Upper lobe of right lung (tissue), 1 donor: ENCODE measurements at regions not wholly inside any gene's neighbourhood (a gene's known extent, or its start where the extent isn't known, plus 50 kb on each side); places are given as distances from the start of the nearest gene placed in this dataset.
A peak's percentile ranks its signal among the peaks of the same experiment; 100 is the strongest.
"Not testable (repeated sequence)": the region's sequence is repeated elsewhere in the genome, so short reads cannot be mapped to it uniquely, and the experiment has no call there.

Experiments used
- ATAC-seq: fragments of 200-7000 bp; cut with Tn5 transposase; one replicate; pipeline ENCODE4 v1.9.1; 2020; ENCODE audit warnings: mild to moderate bottlenecking, moderate library complexity
- DNase-seq: peaks from one replicate; pipeline ENCODE4 v3.0.0-alpha.2; 2020
- H3K27ac ChIP-seq: fragments of 200-600 bp; one replicate; pipeline ENCODE4 v1.8.0; 2022
- H3K27me3 ChIP-seq: fragments of 200-600 bp; one replicate; pipeline ENCODE4 v1.8.0; 2022; ENCODE audit warnings: mild to moderate bottlenecking
- H3K36me3 ChIP-seq: fragments of 200-600 bp; one replicate; pipeline ENCODE4 v1.8.0; 2022
- H3K4me1 ChIP-seq: fragments of 200-600 bp; one replicate; pipeline ENCODE4 v1.8.0; 2022
- H3K4me3 ChIP-seq: fragments of 200-600 bp; one replicate; pipeline ENCODE4 v1.8.0; 2022; ENCODE audit warnings: mild to moderate bottlenecking
- H3K9me3 ChIP-seq: fragments of 200-600 bp; one replicate; pipeline ENCODE4 v1.8.0; 2022
- intact Hi-C: fragments of 100-400 bp; cut with DNase I; formaldehyde crosslinking; loops from one replicate; pipeline ENCODE4 v1.11.0; 2022
- TF ChIP-seq, protein P1 (sequence below): fragments of 200-600 bp; IDR thresholded peaks from one replicate; pipeline ENCODE4 v1.8.0; 2022; ENCODE audit warnings: antibody characterized with exemption
- donor health status: DM: no; HTN: yes; CAD: no; lungs with severe emphysema.

GRCh38 chr7:76117306-76117991, 69.5 kb downstream of the MDH2 start:
- H3K4me1 ChIP-seq, ATAC-seq, H3K9me3 ChIP-seq, H3K4me3 ChIP-seq, DNase-seq, H3K36me3 ChIP-seq, H3K27ac ChIP-seq, intact Hi-C loops, H3K27me3 ChIP-seq: not testable (repeated sequence)

DNA sequence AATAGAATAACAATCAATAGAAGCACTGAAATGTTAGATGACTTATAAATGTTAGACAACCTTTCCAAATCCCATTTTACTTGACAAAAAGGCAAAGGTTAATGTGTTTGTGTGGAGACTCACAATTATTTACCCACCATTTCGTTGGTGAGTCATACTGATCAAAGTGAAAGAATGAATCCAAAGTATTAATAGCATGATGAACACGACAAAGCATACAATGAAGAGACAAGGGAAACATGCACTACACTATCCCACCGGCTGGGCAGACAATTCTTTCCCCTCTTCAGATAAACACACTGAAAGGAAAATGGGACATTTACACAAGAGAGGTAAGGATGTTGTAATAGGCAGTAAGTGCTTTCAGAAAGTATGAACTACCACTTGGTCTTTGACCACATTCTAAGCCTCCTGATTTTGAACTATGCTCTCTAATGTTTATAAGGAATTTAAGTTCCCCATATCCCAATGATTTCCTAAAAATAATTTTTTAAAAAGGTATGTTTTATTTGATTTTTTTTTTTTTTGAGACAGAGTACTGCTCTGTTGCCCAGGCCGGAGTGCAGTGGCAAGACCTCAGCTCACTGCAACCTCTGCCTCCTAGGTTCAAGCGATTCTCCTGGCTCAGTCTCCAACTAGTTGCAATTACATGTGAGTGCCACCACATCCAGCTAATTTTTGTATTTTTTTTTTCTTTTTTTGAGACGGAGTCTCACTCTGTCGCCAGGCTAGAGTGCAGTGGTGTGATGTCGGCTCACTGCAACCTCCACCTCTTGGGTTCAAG, 70.5 kb downstream of the MDH2 start:
- intact Hi-C loops, DNase-seq, H3K9me3 ChIP-seq, H3K36me3 ChIP-seq, H3K4me1 ChIP-seq, H3K27ac ChIP-seq, H3K27me3 ChIP-seq, H3K4me3 ChIP-seq: not testable (repeated sequence)
- peak; percentile 43 for ATAC-seq

DNA sequence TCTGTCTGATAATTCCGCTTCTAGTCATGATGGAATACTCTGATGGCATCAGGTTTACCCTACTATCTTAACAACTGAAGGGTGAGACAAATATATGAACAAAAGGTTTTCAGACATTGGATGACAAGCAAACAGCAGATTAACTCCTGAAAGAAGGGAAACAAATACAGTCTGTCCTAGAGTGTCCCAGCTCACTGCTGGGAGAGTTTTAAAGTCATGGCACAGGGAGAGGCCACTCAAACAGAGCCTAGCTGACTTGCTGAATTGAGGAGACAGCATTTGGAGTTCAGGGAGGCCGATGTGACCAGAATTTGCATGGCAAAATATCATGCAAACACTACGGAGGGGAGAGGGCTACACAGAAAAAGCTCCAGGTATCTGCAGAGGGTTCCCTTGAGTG, 73.1 kb downstream of the MDH2 start:
- TF ChIP-seq, protein P1, sequence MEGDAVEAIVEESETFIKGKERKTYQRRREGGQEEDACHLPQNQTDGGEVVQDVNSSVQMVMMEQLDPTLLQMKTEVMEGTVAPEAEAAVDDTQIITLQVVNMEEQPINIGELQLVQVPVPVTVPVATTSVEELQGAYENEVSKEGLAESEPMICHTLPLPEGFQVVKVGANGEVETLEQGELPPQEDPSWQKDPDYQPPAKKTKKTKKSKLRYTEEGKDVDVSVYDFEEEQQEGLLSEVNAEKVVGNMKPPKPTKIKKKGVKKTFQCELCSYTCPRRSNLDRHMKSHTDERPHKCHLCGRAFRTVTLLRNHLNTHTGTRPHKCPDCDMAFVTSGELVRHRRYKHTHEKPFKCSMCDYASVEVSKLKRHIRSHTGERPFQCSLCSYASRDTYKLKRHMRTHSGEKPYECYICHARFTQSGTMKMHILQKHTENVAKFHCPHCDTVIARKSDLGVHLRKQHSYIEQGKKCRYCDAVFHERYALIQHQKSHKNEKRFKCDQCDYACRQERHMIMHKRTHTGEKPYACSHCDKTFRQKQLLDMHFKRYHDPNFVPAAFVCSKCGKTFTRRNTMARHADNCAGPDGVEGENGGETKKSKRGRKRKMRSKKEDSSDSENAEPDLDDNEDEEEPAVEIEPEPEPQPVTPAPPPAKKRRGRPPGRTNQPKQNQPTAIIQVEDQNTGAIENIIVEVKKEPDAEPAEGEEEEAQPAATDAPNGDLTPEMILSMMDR = no peak
- ATAC-seq (no peak), DNase-seq (no peak)
- H3K4me1 ChIP-seq = no peaks in the 10 kb centered on the region
- no peak overlapping the region for H3K4me3 ChIP-seq
- intact Hi-C loops = no loop called here
- H3K36me3 ChIP-seq = no peaks in the 10 kb centered on the region
- no peaks in the 10 kb centered on the region for H3K9me3 ChIP-seq
- H3K27ac ChIP-seq = no peak overlapping the region
- H3K27me3 ChIP-seq = no peaks in the 10 kb centered on the region

GRCh38 chr7:76122516-76123239, 74.8 kb downstream of the MDH2 start:
- no peak overlapping the region for H3K27ac ChIP-seq
- DNase-seq (no peak), ATAC-seq (no peak)
- H3K36me3 ChIP-seq = no peaks in the 10 kb centered on the region
- H3K4me1 ChIP-seq = no peaks in the 10 kb centered on the region
- TF ChIP-seq, protein P1 = no peak
- intact Hi-C loops = no loop called here
- H3K9me3 ChIP-seq = no peaks in the 10 kb centered on the region
- H3K27me3 ChIP-seq = no peaks in the 10 kb centered on the region
- no peak overlapping the region for H3K4me3 ChIP-seq

GRCh38 chr7:76123316-76123715, 75.4 kb downstream of the MDH2 start:
- no peak overlapping the region for H3K4me3 ChIP-seq
- intact Hi-C loops = no loop called here
- no peaks in the 10 kb centered on the region for H3K36me3 ChIP-seq
- no peaks in the 10 kb centered on the region for H3K4me1 ChIP-seq
- TF ChIP-seq, protein P1 = no peak
- H3K9me3 ChIP-seq = no peaks in the 10 kb centered on the region
- no peak overlapping the region for H3K27ac ChIP-seq
- no peaks in the 10 kb centered on the region for H3K27me3 ChIP-seq
- DNase-seq = no peak
- no peak for ATAC-seq

- Histone ChIP-seq H3K27ac (no peak overlapping the region), H3K36me3 (no peaks in the 10 kb centered on the region), H3K27me3 (no peaks in the 10 kb centered on the region), H3K4me1 (no peaks in the 10 kb centered on the region), H3K4me3 (no peak overlapping the region), H3K9me3 (no peaks in the 10 kb centered on the region)
- DNase-seq (no peak), ATAC-seq (no peak)
- TF ChIP-seq, protein P1 = no peak
- intact Hi-C loops = no loop called here
Observed at GRCh38 chr7:76125560-76125959, 76.1 kb upstream of the SRRM3 start.
